Posterior vena cava (tissue), 2 donors: ENCODE measurements at regions not wholly inside any gene's neighbourhood (a gene's known extent, or its start where the extent isn't known, plus 50 kb on each side); places are given as distances from the start of the nearest gene placed in this dataset.

Source experiments
- DNase-seq: peaks from one replicate; pipeline ENCODE4 v3.0.0-alpha.2; 2020; ENCODE audit warnings: low spot score
- intact Hi-C, 2 donors: fragments of 100-400 bp; cut with DNase I; formaldehyde crosslinking; loops; one replicate each; pipeline versions ENCODE4 v1.14.1 to v1.14.2; 2022 to 2023
- donor health status: DM: yes; HTN: yes; CAD: no.
- donor health status: DM: yes; HTN: yes; CAD: no.

- intact Hi-C loops: no loop called here
- DNase-seq: no peak
Observed at GRCh38 chr15:70443486-70444273, 319.7 kb downstream of the UACA start.

GRCh38 chr15:70442616-70443321 is 320.6 kb downstream of the UACA start:
- intact Hi-C loops: no loop called here
- no peak for DNase-seq

DNA sequence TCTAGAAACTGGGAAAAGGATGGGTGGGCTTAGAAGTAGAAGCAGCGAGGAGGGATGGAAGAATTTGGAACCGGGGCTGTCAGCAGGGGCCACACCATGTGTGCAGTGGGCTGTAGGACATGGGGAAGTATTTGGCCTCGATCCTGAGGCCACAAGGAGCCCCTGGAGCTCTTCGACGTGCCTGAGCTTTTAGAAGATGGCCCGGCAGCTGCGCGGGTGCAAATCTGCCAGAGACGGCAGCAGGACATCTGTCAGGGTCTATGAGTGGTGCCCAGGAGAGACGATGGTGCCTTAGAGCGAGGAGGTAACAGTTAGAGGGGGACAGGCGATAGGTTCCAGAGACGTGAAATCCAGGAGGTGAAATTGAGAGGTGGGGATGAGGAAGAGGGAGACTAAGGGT is 321.1 kb downstream of the UACA start:
- intact Hi-C loops: no loop called here

GRCh38 chr15:70440416-70441138 is 322.8 kb downstream of the UACA start:
- intact Hi-C loops: no loop called here
- DNase-seq: no peak

More for the DNA sequence above, 321.1 kb downstream of the UACA start:
- DNase-seq: no peak

GRCh38 chr15:70439880-70440279 is 323.5 kb downstream of the UACA start:
- DNase-seq: no peak
- intact Hi-C loops: no loop called here

DNA sequence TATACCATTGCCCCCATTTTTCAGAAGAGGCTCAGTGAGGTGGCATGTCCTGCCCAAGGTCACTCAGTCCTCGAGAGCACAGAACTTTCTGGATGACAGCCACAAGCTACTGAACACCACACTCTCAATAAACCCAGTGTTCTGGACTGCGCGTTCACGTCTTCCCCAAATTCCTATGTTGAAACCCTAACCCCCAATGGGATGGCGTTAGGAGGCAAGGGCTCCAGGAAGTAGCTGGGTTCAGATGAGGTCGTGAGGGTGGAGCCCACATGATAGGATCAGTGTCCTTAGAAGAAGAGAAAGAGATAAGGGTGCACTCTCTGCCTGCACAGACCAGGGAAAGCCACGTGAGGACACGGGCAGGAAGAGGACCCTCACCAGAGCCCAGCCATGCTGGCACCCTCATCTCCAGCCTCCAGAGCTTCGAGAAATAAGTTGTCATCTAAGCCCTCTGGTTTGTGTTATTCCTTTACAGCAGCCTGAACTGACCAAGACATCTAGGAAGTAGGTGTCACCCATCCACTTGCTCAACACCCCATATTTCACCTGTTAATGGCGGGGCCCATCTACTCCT is 324.0 kb downstream of the UACA start:
- no peak for DNase-seq
- intact Hi-C loops: no loop called here

DNA sequence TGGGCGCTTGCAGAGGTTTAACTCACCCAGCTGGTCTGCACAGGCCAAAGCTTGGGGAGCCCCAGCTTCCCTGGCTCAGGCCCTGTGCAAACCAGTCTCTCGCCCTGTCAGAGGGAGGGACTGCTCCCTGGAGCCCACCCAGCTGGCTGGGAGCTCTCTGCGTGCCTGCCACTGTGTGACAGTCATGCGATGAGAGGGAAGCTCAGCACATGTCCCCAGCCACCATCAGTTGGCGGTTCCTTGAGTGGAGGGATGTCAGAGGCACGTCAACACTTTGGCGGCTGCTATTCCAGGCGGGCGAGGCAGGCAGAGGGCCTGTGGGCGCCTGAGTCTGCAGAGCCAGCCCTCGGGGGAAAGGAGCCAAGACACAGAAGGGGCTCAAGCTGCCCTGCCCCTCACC is 324.6 kb downstream of the UACA start:
- DNase-seq: no peak
- intact Hi-C loops: no loop called here

DNA sequence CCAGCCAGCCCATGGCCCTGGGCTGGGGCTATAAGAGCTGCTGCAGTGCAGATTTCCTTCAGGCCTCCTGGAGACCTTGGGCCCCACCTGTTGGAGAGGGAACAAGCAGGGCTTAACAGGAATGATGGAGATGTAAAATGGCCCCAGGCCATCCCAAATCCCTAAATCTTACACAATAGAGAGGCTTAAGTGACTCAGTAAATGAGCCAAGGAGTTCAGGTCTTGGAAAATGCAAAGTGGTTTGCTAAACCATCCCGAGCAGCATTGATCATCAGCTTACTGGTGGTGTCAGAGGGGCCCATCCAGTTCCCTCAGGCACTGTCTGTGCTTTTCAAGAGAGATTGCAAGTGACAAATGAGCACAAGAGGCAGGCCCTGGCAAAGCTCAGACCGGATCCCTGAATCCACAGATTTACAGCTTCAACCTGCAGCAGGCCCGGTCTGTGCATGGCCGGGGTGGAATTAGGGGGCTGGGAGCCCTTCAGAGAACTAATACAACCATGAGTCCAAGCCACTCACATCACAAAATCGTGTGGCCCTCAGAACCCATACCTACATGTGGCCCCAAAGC is 325.4 kb downstream of the UACA start:
- DNase-seq: no peak
- intact Hi-C loops: no loop called here

DNA sequence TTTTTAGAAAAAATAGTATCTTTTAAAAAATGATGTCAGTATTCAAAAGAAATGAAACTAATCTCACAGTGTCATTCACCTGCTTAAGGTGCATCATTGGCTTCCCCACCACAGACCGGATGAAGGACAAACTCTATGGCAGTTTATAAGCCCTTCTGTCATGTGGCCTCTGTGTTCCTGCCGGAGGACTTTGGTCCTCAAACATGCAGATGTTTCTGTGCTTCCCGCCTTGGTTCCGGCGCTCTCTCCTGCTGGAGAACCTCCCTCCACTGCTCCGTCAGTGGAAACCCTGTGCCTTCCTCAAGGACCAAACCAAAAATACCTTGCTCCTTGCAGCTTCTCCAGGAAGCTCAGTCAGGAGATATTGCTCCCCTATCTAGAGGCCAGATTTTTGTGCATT is 326.3 kb downstream of the UACA start:
- intact Hi-C loops: no loop called here

DNA sequence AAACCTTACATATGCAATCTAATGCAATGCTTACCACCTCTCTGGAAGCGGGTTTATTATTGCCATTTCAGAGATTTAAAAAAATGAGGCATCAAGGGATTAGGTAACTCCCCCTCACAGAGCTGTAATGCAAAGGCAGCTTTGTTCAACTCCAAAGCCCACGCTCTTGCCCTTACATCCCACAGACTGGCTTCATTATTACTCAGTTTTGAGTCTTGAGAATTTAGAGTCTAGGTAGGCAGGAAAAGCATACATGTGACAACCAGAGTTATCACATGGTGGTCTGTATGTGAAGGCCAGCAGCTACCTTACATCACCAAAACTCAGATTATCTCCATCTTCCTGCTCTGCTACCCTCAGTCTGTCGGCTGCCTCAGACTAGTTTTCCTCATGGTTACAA is 326.9 kb downstream of the UACA start:
- intact Hi-C loops: no loop called here
- no peak for DNase-seq

More for the DNA sequence above, 326.3 kb downstream of the UACA start:
- DNase-seq: no peak

DNA sequence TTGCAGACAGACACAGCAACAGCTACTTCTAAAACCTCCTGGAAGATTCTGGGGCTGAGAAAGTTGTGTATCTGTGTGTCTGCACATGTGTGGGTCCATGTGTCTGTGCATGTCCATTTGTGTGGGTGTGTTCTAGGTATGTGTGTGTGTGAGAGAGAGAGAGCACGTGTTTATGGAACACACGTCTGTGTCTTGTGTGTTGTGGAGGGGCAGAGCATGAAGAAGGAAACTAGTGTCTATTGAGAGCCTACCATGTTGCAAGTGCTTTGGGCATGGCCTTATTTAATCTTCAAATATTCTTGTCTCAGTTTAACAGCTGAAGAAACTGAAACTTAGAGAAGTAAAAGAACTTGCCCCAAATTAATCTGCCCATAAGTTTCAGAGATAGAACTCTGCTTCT is 327.5 kb downstream of the UACA start:
- intact Hi-C loops: no loop called here
- no peak for DNase-seq

DNA sequence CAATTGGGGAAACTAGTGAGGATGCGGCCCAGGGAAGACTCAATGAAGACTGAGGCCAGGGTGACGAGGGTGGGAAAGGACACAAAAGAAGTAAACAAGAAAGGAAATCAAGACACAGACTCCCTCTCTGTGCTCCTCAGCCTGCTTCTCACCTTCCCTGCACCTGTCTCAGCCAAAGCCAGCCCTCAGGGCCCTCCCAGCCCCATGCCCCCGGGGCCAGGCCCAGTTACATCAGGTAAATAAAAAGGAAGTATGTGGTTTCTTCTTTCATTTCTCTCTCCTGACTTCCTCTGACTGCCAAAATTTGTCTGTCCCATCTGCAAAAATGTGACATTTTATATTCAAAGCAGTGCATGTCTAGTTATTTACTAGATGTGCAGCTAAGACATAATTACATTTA is 328.0 kb downstream of the UACA start:
- no peak for DNase-seq
- intact Hi-C loops: no loop called here

GRCh38 chr15:70433586-70434324 is 329.6 kb downstream of the UACA start:
- intact Hi-C loops: no loop called here
- DNase-seq: no peak

DNA sequence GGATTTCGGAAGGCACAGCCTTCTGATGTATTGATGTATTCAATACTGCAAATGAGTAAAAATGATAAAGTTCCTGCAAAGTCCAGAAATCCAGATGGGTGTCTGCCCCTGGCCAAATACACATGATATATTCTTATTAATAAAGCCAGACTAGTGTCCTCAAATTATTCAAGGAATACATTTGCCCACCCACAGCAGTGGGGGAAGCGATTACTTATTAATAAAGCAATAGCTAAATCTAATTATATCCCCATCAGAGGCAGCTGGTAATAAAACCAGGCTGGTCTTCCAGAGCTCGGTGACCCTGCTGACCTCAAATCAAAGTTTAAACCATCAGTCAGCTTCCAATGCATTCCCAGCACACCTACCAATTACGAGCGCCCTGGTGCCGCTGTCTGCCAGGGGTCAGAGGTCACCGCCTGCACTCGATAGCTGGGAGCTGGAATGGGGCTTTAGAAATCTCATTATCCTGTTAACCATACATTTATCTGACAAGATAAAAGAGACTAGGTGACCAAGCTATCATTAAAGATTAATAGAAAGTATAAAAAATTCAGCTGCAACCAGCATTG is 330.3 kb downstream of the UACA start:
- no peak for DNase-seq
- intact Hi-C loops: no loop called here

DNA sequence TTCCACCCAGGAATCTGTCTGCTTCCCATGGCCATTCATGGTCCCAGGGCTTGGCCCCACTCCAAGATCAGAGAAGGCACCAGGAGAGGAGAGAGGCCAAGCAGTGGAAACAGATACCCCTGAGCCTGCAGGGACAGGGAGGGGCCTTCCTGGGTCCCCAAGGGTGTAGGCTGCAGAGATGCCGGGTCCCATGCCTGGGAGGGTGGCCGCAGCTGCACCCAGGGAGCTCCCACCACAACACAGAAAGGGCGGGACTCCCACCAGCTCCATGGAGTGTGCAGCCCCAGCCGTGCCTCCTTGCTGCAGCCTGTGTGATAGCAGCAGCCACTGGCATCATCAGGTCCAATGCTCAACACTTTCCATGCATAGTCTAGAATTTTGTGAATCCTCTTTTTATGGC is 331.5 kb downstream of the UACA start:
- intact Hi-C loops: no loop called here
- DNase-seq: no peak

- no peak for DNase-seq
- intact Hi-C loops: no loop called here
Observed at GRCh38 chr15:70430069-70430468, 332.4 kb upstream of the TLE3 start.

DNA sequence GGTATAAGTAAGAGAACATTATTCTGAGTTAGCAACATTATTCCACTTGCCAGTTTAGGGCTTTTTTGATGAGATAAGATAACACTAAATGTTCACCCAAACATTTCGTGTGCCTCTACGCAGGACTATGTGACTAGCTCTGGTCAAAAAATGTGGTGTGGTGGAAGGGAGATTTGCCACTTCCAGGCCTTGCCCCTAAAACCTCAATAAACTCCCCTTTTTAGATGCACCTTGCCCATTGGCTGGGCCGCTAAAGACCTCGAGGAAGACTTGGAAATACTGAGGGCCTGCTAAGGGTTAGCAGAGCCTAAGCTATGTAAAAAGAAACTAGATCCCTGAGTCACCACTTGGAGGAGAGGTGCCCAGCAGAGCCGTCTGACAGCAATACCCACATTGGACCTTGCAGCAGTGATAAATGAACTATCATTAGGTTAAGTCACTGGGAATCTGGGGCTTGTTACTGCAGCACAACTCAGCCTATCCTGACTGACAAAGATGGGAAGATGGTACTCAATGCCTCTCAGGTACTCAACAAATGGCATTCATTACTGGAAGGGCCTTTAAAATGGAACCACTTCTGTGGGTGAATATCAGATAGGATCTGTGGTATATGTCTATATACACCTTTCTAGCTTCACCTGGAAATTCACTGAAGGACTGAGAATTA is 331.5 kb upstream of the TLE3 start:
- DNase-seq: no peak
- intact Hi-C loops: loop anchor here in 1 of 2 donors (1.0 kb wide), 1 partner anchor 28 kb away; no protein-coding TSS in a partner anchor

- intact Hi-C loops: no loop called here
- no peak for DNase-seq
Observed at GRCh38 chr15:70428211-70428822, 330.6 kb upstream of the TLE3 start.
